ENCODE measurements at regions not wholly inside any gene's neighbourhood (a gene's known extent, or its start where the extent isn't known, plus 50 kb on each side); places are given as distances from the start of the nearest gene placed in this dataset.

DNA sequence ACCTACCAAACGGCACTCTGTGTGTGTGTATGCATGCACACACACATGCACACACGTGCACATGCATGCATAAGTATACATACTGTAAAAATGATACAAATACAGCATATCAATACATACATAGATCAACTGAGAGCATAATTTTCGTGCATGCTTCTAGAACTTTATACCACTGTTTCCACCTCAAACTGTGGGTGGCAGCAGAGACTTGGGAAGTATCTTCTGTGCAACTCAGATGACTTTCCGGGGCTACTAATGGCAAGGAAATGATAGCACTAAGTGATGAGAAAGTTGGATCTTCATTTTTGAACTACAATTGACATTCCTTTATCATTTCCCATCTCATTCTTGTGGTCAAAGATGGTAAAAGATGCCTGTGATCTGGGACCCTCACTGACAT is 570.7 kb downstream of the REEP3 start:
- H3K27ac ChIP-seq (ENCODE audit: low read length in 2 of 2) = no peak overlapping the region
- Mint-ChIP-seq H3K4me1 (no peaks in the 10 kb centered on the region), H3K9me3 (ENCODE audit: insufficient read depth) (no peaks in the 10 kb centered on the region), H3K27ac (no peak overlapping the region), H3K27me3 (no peaks in the 10 kb centered on the region), H3K4me3 (no peak overlapping the region)
- no peaks in the 10 kb centered on the region for H3K9me3 ChIP-seq (ENCODE audit: control extremely low read depth in 1 of 3, control insufficient read depth in 2 of 3, insufficient read depth in 1 of 3, low read length in 2 of 3)
- no peak overlapping the region for H2AFZ ChIP-seq (ENCODE audit: insufficient read depth, low read depth, low read length, poor library complexity, severe bottlenecking)
- no peaks in the 10 kb centered on the region for H3K27me3 ChIP-seq (replicated peaks in 1 of 4; ENCODE audit: control extremely low read depth in 1 of 4, control insufficient read depth in 3 of 4, insufficient read depth in 4 of 4, low read length in 3 of 4)
- ChIA-PET POLR2A (no interaction called here), CTCF (no interaction called here)
- H3K4me3 ChIP-seq (ENCODE audit: control extremely low read depth in 1 of 5, extremely low read depth in 1 of 5, insufficient read depth in 1 of 5, low read depth in 2 of 5, low read length in 4 of 5) = no peak overlapping the region
- WGBS (ENCODE audit: insufficient coverage) = no CpG with 5 or more reads among the region's 4 CpGs
- H3K9ac ChIP-seq (ENCODE audit: low read length) = no peak overlapping the region
- no peak for ATAC-seq (ENCODE audit: low read depth)
- H3K4me2 ChIP-seq (replicated peaks; ENCODE audit: low read depth, low read length, poor library complexity, severe bottlenecking) = no peak overlapping the region
- no peaks in the 10 kb centered on the region for H3K4me1 ChIP-seq (ENCODE audit: control insufficient read depth in 2 of 2, insufficient read depth in 2 of 2, low read length in 2 of 2)
- intact Hi-C loops (cut with micrococcal nuclease) = no loop called here
- no peaks in the 10 kb centered on the region for H4K20me1 ChIP-seq (ENCODE audit: control insufficient read depth, insufficient read depth, low read length, poor library complexity, severe bottlenecking)
- H3K36me3 ChIP-seq (replicated peaks in 1 of 2; ENCODE audit: control extremely low read depth in 1 of 2, control insufficient read depth in 1 of 2, extremely low read depth in 1 of 2, insufficient read depth in 2 of 2, low read length in 1 of 2) = no peaks in the 10 kb centered on the region
- DNase-seq = no peak
- H3K79me2 ChIP-seq (ENCODE audit: control insufficient read depth, insufficient read depth, low read length) = no peaks in the 10 kb centered on the region
- TF ChIP-seq, protein P1, sequence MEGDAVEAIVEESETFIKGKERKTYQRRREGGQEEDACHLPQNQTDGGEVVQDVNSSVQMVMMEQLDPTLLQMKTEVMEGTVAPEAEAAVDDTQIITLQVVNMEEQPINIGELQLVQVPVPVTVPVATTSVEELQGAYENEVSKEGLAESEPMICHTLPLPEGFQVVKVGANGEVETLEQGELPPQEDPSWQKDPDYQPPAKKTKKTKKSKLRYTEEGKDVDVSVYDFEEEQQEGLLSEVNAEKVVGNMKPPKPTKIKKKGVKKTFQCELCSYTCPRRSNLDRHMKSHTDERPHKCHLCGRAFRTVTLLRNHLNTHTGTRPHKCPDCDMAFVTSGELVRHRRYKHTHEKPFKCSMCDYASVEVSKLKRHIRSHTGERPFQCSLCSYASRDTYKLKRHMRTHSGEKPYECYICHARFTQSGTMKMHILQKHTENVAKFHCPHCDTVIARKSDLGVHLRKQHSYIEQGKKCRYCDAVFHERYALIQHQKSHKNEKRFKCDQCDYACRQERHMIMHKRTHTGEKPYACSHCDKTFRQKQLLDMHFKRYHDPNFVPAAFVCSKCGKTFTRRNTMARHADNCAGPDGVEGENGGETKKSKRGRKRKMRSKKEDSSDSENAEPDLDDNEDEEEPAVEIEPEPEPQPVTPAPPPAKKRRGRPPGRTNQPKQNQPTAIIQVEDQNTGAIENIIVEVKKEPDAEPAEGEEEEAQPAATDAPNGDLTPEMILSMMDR (IDR thresholded peaks at IDR 0.05) = no peak
- TF ChIP-seq EZH2 (IDR thresholded peaks at IDR 0.05; ENCODE audit: borderline replicate concordance, insufficient read depth, low read depth, low read length, poor library complexity, severe bottlenecking) = no peak

DNA sequence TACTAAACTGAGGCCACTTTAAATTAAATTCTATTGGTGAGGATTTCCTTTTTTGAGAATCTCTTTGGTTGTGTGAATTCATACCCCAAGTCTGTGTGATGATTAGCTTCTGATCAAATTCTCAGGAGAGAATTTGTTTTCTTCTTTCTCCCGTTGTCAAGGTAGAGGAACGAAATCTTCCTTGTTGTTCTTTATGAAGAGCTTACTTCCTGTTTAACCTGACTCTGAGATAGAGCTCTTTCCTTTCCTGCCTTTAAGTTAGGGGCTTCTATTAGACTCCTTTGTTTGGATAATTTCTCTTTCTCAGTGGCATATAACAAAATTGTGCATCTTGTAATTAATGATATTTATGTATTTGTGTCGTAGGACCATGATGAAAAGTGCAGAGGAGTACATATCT is 572.1 kb downstream of the REEP3 start:
- WGBS (ENCODE audit: insufficient coverage) = no CpG with 5 or more reads among the region's 3 CpGs
- no peaks in the 10 kb centered on the region for H3K9me3 Mint-ChIP-seq (ENCODE audit: insufficient read depth)
- Histone ChIP-seq H2AFZ (ENCODE audit: insufficient read depth, low read depth, low read length, poor library complexity, severe bottlenecking) (no peak overlapping the region), H3K4me1 (ENCODE audit: control insufficient read depth in 2 of 2, insufficient read depth in 2 of 2, low read length in 2 of 2) (no peaks in the 10 kb centered on the region), H4K20me1 (ENCODE audit: control insufficient read depth, insufficient read depth, low read length, poor library complexity, severe bottlenecking) (no peaks in the 10 kb centered on the region), H3K36me3 (replicated peaks in 1 of 2; ENCODE audit: control extremely low read depth in 1 of 2, control insufficient read depth in 1 of 2, extremely low read depth in 1 of 2, insufficient read depth in 2 of 2, low read length in 1 of 2) (no peaks in the 10 kb centered on the region), H3K79me2 (ENCODE audit: control insufficient read depth, insufficient read depth, low read length) (no peaks in the 10 kb centered on the region), H3K9ac (ENCODE audit: low read length) (no peak overlapping the region), H3K27me3 (replicated peaks in 1 of 4; ENCODE audit: control extremely low read depth in 1 of 4, control insufficient read depth in 3 of 4, insufficient read depth in 4 of 4, low read length in 3 of 4) (no peaks in the 10 kb centered on the region), H3K27ac (ENCODE audit: low read length in 2 of 2) (no peak overlapping the region), H3K4me2 (replicated peaks; ENCODE audit: low read depth, low read length, poor library complexity, severe bottlenecking) (no peak overlapping the region), H3K4me3 (ENCODE audit: control extremely low read depth in 1 of 5, extremely low read depth in 1 of 5, insufficient read depth in 1 of 5, low read depth in 2 of 5, low read length in 4 of 5) (no peak overlapping the region), H3K9me3 (ENCODE audit: control extremely low read depth in 1 of 3, control insufficient read depth in 2 of 3, insufficient read depth in 1 of 3, low read length in 2 of 3) (no peaks in the 10 kb centered on the region)
- ATAC-seq (ENCODE audit: low read depth) (no peak), DNase-seq (no peak)
- intact Hi-C loops (cut with micrococcal nuclease) = no loop called here
- no peaks in the 10 kb centered on the region for H3K27me3 Mint-ChIP-seq
- H3K4me3 Mint-ChIP-seq = no peak overlapping the region
- H3K27ac Mint-ChIP-seq = no peak overlapping the region
- TF ChIP-seq EZH2 (IDR thresholded peaks at IDR 0.05; ENCODE audit: borderline replicate concordance, insufficient read depth, low read depth, low read length, poor library complexity, severe bottlenecking) = no peak
- TF ChIP-seq, protein P1 (IDR thresholded peaks at IDR 0.05) = no peak
- CTCF ChIA-PET = no interaction called here
- POLR2A ChIA-PET = no interaction called here
- H3K4me1 Mint-ChIP-seq = no peaks in the 10 kb centered on the region

All from B cell (primary cell).